Ovary (tissue), 7 donors: ENCODE measurements at regions not wholly inside any gene's neighbourhood (a gene's known extent, or its start where the extent isn't known, plus 50 kb on each side); places are given as distances from the start of the nearest gene placed in this dataset. TPM values are rescaled to one million over a fixed set of nuclear protein-coding genes. Genes with fewer than 3 reads are reported as not detected.

Experiments
- DNase-seq, 5 donors: peaks; one replicate each; pipeline ENCODE4 v3.0.0-alpha.2; 2019 to 2020
- H3K27ac ChIP-seq, 2 donors: fragments of 200-600 bp; one replicate each; pipeline versions ENCODE4 v1.5.1 to v1.8.0; 2019 to 2022
- H3K27me3 ChIP-seq: fragments of 200-600 bp; one replicate; pipeline ENCODE4 v1.8.0; 2022
- H3K36me3 ChIP-seq: fragments of 200-600 bp; sonication (generic); one replicate; pipeline ENCODE4 v1.5.1; 2019
- H3K4me1 ChIP-seq: one replicate; pipeline ENCODE4 v1.8.1; 2013; ENCODE audit warnings: mild to moderate bottlenecking, moderate library complexity; ENCODE audit not compliant: insufficient read depth
- H3K4me3 ChIP-seq: fragments of 200-600 bp; sonication (generic); one replicate; pipeline ENCODE4 v1.5.1; 2017
- H3K9me3 ChIP-seq, 2 donors: fragments of 200-600 bp in 1 of 2; sonication (generic) in 1 of 2; one replicate each; pipeline versions ENCODE4 v1.5.1 to v1.8.1; 2013 to 2019; ENCODE audit warnings: mild to moderate bottlenecking in 1 of 2, moderate library complexity in 1 of 2
- EP300 ChIP-seq: sonication (generic); formaldehyde crosslinking; IDR thresholded peaks from one replicate; pipeline ENCODE4 v1.6.1; 2017; ENCODE audit warnings: antibody characterized with exemption
- POLR2A ChIP-seq: fragments of 450-650 bp; IDR thresholded peaks from one replicate; pipeline ENCODE4 v1.6.1; 2017; ENCODE audit warnings: antibody characterized with exemption, mild to moderate bottlenecking, moderate library complexity
- WGBS, 3 donors: extraction: QIAGEN DNeasy Blood & Tissue Kit in 1 of 3; methylation state at CpG; one replicate each; pipeline versions ENCODE4 v1.1.5 to v1.1.7; 2013 to 2017; 5-methylcytosine and 5-hydroxymethylcytosine counted together
- intact Hi-C, 4 donors: fragments of 100-400 bp; cut with DNase I; formaldehyde crosslinking; loops; one replicate each; pipeline versions ENCODE4 v1.11.0 to v1.15.1; 2022 to 2023
- small RNA-seq: library from RNA; depleted of rRNA; stranded (forward); fragments of <200 nt; gene quantifications from one replicate; pipeline ENCODE3, GENCODE V24; 2016
- TF ChIP-seq, protein P1 (sequence below), 3 donors: fragments of 450-650 bp in 2 of 3; fragments of 200-600 bp in 1 of 3; IDR thresholded peaks; one replicate each; pipeline versions ENCODE4 v1.5.1 to v1.8.0; 2016 to 2022; ENCODE audit warnings: antibody characterized with exemption in 3 of 3, mild to moderate bottlenecking in 1 of 3
- donor health status: DM: no; HTN: no; CAD: no; lungs with moderate emphysema.
- donor health status: DM: no; HTN: no; CAD: no.
- donor health status: Bipolar disorder and iron deficiency.
- donor health status: DM: no; HTN: no; CAD: no.
- donor health status: DM: yes; HTN: yes; CAD: no.

DNA sequence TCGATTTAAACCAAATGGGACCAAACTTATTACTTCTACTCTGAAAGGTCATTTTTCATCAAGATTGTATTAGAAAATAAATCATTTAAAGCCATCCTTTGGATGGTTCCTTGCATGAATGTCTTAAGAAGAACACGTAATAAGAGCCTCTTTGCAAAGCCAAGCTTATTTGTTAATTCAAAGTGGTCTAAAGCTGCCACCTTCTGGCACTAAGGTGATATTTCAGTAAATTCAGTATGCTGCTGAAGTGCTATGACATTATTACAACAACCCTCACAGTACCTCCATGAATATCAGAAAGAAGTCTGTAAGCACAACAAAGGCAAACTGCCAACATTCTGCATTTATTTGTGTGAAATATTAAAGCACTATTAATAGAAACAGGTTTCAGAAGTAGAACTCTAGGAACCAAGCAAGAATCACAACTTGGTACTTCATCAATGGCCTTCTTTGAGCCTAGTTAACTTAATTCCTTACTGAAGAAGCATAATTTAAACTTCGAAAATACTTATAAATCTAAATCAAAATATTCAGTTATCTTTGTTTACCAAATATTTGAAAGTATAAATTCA is 53.1 kb upstream of the TYRP1 start:
- intact Hi-C loops: no loop called here
- no peak for TF ChIP-seq EP300
- TF ChIP-seq, protein P1, sequence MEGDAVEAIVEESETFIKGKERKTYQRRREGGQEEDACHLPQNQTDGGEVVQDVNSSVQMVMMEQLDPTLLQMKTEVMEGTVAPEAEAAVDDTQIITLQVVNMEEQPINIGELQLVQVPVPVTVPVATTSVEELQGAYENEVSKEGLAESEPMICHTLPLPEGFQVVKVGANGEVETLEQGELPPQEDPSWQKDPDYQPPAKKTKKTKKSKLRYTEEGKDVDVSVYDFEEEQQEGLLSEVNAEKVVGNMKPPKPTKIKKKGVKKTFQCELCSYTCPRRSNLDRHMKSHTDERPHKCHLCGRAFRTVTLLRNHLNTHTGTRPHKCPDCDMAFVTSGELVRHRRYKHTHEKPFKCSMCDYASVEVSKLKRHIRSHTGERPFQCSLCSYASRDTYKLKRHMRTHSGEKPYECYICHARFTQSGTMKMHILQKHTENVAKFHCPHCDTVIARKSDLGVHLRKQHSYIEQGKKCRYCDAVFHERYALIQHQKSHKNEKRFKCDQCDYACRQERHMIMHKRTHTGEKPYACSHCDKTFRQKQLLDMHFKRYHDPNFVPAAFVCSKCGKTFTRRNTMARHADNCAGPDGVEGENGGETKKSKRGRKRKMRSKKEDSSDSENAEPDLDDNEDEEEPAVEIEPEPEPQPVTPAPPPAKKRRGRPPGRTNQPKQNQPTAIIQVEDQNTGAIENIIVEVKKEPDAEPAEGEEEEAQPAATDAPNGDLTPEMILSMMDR (IDR thresholded peaks at IDR 0.05): no peak
- no peak for TF ChIP-seq POLR2A
- no peak overlapping the region for H3K4me3 ChIP-seq
- 23 to 39% (median 23%) methylated on average over 3 of the region's 3 CpGs for WGBS, 3 donors
- no peak overlapping the region for H3K27ac ChIP-seq
- no peak for DNase-seq
- H3K36me3 ChIP-seq: no peaks in the 10 kb centered on the region
- H3K4me1 ChIP-seq: no peaks in the 10 kb centered on the region
- H3K27me3 ChIP-seq: no peaks in the 10 kb centered on the region
- H3K9me3 ChIP-seq: no peaks in the 10 kb centered on the region

DNA sequence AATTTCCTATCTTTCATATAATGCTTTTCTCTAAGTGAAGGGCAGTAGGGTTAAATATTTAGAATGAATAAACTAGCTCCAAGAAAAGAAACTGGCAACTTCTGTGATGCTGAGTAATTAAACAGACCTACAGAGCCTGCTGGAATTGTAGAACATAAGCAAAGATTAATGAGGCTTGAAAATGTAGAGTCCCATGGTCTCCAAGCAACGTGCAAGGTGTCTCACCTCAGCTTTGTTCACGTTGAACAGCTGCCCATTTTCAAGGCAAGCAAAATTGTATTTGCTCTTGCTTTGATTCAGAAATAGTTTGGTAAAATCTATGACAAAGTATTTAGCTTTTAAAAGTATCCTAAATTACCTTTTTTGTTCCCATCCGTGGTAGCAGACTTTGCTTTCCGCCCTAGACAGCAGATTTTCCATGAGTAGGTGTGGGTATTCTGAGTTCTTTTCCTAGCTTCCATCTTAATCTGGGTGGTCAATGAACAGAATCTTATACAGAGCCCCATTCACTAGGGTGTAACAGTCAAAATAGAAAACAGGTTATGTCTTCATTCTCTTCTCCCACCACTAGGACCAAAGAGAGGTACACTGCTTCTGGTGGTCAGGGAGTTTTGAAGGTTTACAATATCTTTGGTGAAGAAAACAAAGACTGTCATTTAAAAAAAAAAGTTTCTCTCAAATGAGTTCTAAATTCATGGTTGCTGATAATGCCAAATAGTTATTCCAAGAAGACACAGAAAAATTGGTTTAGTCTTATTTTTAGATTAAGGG is 52.1 kb upstream of the TYRP1 start:
- H3K4me3 ChIP-seq: no peak overlapping the region
- 57 to 67% (median 59%) methylated on average over 4 of the region's 4 CpGs for WGBS, 3 donors
- H3K36me3 ChIP-seq: no peaks in the 10 kb centered on the region
- H3K4me1 ChIP-seq: no peaks in the 10 kb centered on the region
- TF ChIP-seq, protein P1 (IDR thresholded peaks at IDR 0.05): no peak
- TF ChIP-seq POLR2A: no peak
- no peak for TF ChIP-seq EP300
- no peak overlapping the region for H3K27ac ChIP-seq
- DNase-seq: no peak
- intact Hi-C loops: no loop called here
- H3K9me3 ChIP-seq: no peaks in the 10 kb centered on the region
- no peaks in the 10 kb centered on the region for H3K27me3 ChIP-seq

Small RNA genes lying in the stretch of these regions (small RNA-seq; reads per million reads assigned to genes)
- not detected for gene AL161788.1
- gene AL162413.1: not detected
- gene AL592227.1: not detected
- not detected for gene RNU2-47P
